BE2C (cell line): ENCODE measurements at regions not wholly inside any gene's neighbourhood (a gene's known extent, or its start where the extent isn't known, plus 50 kb on each side); places are given as distances from the start of the nearest gene placed in this dataset.

Experiments
- DNase-seq: peaks from one replicate; pipeline ENCODE4 v3.0.0-alpha.2; 2020
- H3K27me3 ChIP-seq: fragments of 250-450 bp; sonication (Bioruptor Pico); 2 replicates; pipeline ENCODE4 v1.5.1; 2020; ENCODE audit warnings: mild to moderate bottlenecking
- H3K36me3 ChIP-seq: fragments of 250-450 bp; sonication (Bioruptor Pico); 2 replicates; pipeline ENCODE4 v1.5.1; 2020; ENCODE audit warnings: mild to moderate bottlenecking
- H3K4me1 ChIP-seq: fragments of 250-450 bp; sonication (Bioruptor Pico); 2 replicates; pipeline ENCODE4 v1.5.1; 2020
- H3K4me3 ChIP-seq: 2 replicates; pipeline ENCODE4 v1.5.1; 2011; ENCODE audit warnings: low read depth, low read length
- H3K9me3 ChIP-seq: fragments of 250-450 bp; sonication (Bioruptor Pico); 2 replicates; pipeline ENCODE4 v1.5.1; 2020
- TF ChIP-seq, protein P1 (sequence below): IDR thresholded peaks from 2 replicates; pipeline ENCODE4 v1.5.1; 2012; ENCODE audit warnings: mild to moderate bottlenecking, low read depth, low read length

DNA sequence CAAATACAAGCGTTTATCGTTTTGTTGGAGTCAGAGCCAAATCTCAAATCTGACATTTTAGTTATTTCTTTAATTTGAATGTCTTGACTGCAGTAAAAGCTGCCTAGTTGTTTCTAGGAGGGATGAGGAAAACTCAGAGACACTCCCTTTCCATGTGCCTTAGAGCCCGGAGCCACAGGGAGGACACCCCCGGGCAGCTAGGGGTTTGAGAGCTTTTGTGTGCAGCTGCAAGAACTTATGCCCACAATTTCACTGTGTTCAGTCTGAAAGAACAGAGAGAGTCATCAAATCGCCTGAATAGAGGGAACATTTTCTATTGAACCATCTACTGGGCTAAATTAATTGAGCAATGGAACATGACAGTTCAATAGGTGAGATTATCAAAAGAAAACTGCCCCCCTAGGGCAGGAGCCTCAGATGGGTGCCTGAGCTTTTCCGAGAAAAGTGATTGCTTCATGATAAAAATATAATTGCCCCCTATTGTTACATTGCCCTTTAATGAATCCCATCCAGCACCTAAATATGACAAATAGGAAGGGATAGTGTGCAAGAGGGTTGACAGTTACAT is 709.3 kb upstream of the RGMB start:
- no peak overlapping the region for H3K4me3 ChIP-seq
- DNase-seq, result no peak
- no peaks in the 10 kb centered on the region for H3K27me3 ChIP-seq
- H3K9me3 ChIP-seq, result no peaks in the 10 kb centered on the region
- TF ChIP-seq, protein P1, sequence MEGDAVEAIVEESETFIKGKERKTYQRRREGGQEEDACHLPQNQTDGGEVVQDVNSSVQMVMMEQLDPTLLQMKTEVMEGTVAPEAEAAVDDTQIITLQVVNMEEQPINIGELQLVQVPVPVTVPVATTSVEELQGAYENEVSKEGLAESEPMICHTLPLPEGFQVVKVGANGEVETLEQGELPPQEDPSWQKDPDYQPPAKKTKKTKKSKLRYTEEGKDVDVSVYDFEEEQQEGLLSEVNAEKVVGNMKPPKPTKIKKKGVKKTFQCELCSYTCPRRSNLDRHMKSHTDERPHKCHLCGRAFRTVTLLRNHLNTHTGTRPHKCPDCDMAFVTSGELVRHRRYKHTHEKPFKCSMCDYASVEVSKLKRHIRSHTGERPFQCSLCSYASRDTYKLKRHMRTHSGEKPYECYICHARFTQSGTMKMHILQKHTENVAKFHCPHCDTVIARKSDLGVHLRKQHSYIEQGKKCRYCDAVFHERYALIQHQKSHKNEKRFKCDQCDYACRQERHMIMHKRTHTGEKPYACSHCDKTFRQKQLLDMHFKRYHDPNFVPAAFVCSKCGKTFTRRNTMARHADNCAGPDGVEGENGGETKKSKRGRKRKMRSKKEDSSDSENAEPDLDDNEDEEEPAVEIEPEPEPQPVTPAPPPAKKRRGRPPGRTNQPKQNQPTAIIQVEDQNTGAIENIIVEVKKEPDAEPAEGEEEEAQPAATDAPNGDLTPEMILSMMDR, result no peak
- H3K4me1 ChIP-seq, result no peaks in the 10 kb centered on the region
- no peaks in the 10 kb centered on the region for H3K36me3 ChIP-seq

DNA sequence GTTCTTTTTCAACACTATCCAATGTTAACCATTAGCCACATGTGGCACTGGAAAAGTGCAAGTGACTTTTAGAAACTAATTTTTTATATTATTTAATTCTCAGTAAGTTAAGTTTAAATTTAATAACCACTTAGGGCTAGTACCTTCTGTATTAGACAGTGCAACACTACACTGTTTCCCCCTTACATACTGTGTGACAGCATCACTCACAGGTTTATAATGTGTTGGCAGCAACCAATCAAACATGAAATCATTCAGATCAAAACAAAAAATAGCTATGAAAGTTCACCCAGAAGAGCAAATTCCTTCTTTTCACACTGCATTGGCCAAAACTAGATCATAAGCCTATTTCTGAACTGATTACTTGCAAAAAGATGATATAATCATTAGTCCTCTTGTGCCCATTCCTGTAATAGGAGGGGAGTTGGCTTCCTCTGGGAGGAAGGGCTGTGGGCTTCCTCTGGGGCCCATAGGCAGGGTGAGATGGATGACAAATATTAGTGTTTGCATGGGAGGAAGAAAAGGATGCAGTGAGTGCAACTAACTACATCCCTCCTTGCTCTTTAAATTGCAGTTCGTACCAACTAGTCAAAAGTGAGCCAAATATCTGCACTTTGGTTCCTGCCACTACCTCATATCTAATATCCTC is 708.1 kb upstream of the RGMB start:
- no peak overlapping the region for H3K4me3 ChIP-seq
- DNase-seq, result no peak

GRCh38 chr5:98066910-98067309 is 706.6 kb upstream of the RGMB start:
- no peaks in the 10 kb centered on the region for H3K4me1 ChIP-seq
- H3K36me3 ChIP-seq, result no peaks in the 10 kb centered on the region
- TF ChIP-seq, protein P1, result no peak
- no peak for DNase-seq
- no peak overlapping the region for H3K4me3 ChIP-seq
- no peaks in the 10 kb centered on the region for H3K9me3 ChIP-seq
- H3K27me3 ChIP-seq, result no peaks in the 10 kb centered on the region

More for the DNA sequence above, 708.1 kb upstream of the RGMB start:
- Histone ChIP-seq H3K27me3 (no peaks in the 10 kb centered on the region), H3K36me3 (no peaks in the 10 kb centered on the region), H3K4me1 (no peaks in the 10 kb centered on the region), H3K9me3 (no peaks in the 10 kb centered on the region)
- TF ChIP-seq, protein P1, result no peak

DNA sequence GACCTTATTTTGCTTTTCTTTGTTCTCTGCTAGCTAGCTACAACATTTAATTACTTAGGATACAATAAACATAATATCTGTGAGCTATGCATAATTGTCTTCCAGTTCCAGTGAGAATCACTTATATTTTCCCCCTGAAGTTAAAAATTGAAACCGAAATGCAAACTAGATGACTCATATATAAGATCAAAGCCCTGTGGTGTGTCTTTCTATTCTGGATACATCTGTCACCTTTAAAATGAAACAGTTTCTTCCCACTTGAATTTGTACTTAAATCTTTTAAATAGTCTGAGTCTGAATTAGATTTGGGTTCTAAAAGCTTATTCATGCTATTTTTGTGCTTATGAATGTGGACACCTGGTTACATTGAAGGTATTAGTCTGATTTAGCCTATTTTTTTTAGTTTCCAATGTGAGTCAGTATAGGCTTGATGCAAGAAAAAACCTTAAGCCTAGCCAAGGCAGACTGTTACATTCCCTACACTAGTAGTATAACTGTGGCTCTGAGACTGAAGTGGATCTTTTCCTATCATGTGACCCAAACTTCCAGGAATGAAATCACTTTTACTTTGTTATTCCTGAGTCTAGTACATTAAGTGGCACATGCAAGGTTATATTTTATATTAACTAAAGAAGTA is 703.5 kb upstream of the RGMB start:
- TF ChIP-seq, protein P1, result no peak
- Histone ChIP-seq H3K36me3 (no peaks in the 10 kb centered on the region), H3K9me3 (no peaks in the 10 kb centered on the region), H3K4me1 (no peaks in the 10 kb centered on the region), H3K4me3 (no peak overlapping the region), H3K27me3 (no peaks in the 10 kb centered on the region)
- DNase-seq, result no peak

- no peaks in the 10 kb centered on the region for H3K36me3 ChIP-seq
- no peaks in the 10 kb centered on the region for H3K9me3 ChIP-seq
- H3K4me3 ChIP-seq, result no peak overlapping the region
- TF ChIP-seq, protein P1, result no peak
- no peaks in the 10 kb centered on the region for H3K4me1 ChIP-seq
- DNase-seq, result no peak
- H3K27me3 ChIP-seq, result no peaks in the 10 kb centered on the region
Measured at GRCh38 chr5:98072921-98073320, 700.5 kb upstream of the RGMB start.

- DNase-seq, result no peak
- no peaks in the 10 kb centered on the region for H3K27me3 ChIP-seq
- no peaks in the 10 kb centered on the region for H3K36me3 ChIP-seq
- H3K9me3 ChIP-seq, result no peaks in the 10 kb centered on the region
- H3K4me1 ChIP-seq, result no peaks in the 10 kb centered on the region
- TF ChIP-seq, protein P1, result no peak
- H3K4me3 ChIP-seq, result no peak overlapping the region
Measured at GRCh38 chr5:98076501-98076900, 697.0 kb upstream of the RGMB start.
